NCI-H1436 (cell line): ENCODE measurements at regions not wholly inside any gene's neighbourhood (a gene's known extent, or its start where the extent isn't known, plus 50 kb on each side); places are given as distances from the start of the nearest gene placed in this dataset.
"Not testable (repeated sequence)": the region's sequence is repeated elsewhere in the genome, so short reads cannot be mapped to it uniquely, and the experiment has no call there.

Experiments
- DNase-seq: peaks from one replicate; lab custom pipeline; 2025; lab: John Stamatoyannopoulos, UW

- peak; percentile 34 for DNase-seq
Observed at GRCh38 chrX:44674906-44675305, 132.2 kb upstream of the FUNDC1 start.

- DNase-seq, result no peak
Observed at GRCh38 chrX:44669626-44670025, 127.0 kb upstream of the FUNDC1 start.

GRCh38 chrX:44667771-44668170 lies 125.1 kb upstream of the FUNDC1 start:
- DNase-seq, result no peak

- not testable (repeated sequence) for DNase-seq
Observed at GRCh38 chrX:44657718-44658246, 115.1 kb upstream of the FUNDC1 start.

GRCh38 chrX:44651358-44651757 lies 108.7 kb upstream of the FUNDC1 start:
- DNase-seq, result no peak

GRCh38 chrX:44643723-44644122 lies 101.1 kb upstream of the FUNDC1 start:
- no peak for DNase-seq

GRCh38 chrX:44637282-44637681 lies 94.6 kb upstream of the FUNDC1 start:
- no peak for DNase-seq

- no peak for DNase-seq
Observed at GRCh38 chrX:44621078-44621477, 78.4 kb upstream of the FUNDC1 start.

- DNase-seq, result no peak
Observed at GRCh38 chrX:44619039-44619438, 76.4 kb upstream of the FUNDC1 start.

- no peak for DNase-seq
Observed at GRCh38 chrX:44596277-44596676, 53.6 kb upstream of the FUNDC1 start.
